ENCODE measurements at regions not wholly inside any gene's neighbourhood (a gene's known extent, or its start where the extent isn't known, plus 50 kb on each side); places are given as distances from the start of the nearest gene placed in this dataset.

DNA sequence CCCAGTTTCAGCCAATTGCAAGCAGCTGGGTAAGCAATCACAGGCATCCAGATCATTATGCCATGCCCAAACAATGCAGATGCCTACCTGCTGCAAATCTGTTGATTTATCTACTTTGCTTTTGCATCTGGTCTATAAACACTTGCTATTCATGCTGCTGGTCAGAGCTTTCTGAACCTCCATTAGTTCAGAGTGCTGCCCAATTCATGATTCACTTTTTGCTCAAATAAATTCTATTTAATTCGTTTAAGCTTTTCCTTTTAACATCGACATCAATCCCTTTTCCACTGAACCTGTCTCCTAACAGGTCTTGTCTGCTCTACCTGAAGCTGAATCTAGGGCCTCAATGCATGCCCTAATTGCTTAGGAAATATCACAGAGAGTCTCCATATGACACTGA lies 99.4 kb upstream of the C1orf87 start:
- DNase-seq (ENCODE audit: low read depth, low spot score), result no peak
- H3K4me3 ChIP-seq (ENCODE audit: low read length), result no peak overlapping the region

DNA sequence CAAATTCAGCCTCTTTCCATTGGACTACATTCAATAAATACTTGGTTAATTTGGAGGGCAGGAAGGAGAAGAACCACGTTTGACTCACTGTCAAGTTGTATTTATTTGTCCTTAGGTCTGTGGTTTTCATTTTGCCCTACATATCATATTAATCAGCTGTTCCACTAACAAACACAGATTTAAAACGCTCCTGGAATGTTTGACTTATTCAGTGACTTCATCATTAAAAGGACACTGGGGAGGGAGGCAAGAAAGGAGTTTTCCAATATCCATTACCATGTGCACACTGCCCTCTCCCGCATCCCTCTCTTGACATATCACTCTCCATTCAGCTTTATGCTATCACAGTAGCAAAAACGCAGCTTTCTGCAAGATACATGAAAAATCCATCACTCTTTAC lies 98.2 kb upstream of the C1orf87 start:
- no peak for DNase-seq (ENCODE audit: low read depth, low spot score)
- no peak overlapping the region for H3K4me3 ChIP-seq (ENCODE audit: low read length)

DNA sequence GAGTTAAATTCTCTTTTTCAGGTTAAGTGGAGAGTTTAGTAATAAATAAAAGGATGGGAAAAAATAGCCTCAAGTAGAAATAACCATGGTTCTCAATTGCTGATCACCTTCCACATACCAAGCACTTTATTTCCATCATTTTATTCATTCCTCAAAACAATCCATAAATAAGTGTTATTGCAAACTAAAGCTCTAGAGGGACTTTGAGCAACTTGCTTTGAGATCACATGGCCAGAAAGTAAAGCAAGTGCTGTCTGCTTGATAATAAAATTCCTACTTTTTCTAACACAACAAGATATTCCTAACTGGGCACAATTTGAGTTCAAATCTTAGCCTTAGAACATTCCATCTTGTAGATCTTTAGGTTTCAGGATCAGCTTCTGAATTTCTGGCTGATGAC lies 97.1 kb upstream of the C1orf87 start:
- H3K4me3 ChIP-seq (ENCODE audit: low read length), result no peak overlapping the region
- no peak for DNase-seq (ENCODE audit: low read depth, low spot score)

DNA sequence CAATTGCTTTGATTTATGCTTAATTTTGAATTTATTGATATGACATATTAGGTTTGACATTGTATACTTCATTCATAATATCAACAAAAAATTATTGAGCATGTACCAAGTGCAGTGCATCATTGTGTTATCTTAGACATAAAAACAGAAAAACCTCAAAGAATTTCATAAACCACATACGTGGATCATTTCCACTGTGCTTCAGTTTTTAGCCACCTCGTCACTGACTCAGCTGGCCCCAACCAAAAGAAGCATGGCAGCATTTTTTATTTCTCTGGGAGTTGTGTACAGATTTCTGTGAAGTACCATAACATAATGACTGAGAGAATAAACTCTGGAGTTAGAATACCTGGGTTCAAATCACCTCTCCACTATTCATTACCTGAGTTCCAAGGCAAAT lies 95.6 kb upstream of the C1orf87 start:
- no peak for DNase-seq (ENCODE audit: low read depth, low spot score)
- no peak overlapping the region for H3K4me3 ChIP-seq (ENCODE audit: low read length)

DNA sequence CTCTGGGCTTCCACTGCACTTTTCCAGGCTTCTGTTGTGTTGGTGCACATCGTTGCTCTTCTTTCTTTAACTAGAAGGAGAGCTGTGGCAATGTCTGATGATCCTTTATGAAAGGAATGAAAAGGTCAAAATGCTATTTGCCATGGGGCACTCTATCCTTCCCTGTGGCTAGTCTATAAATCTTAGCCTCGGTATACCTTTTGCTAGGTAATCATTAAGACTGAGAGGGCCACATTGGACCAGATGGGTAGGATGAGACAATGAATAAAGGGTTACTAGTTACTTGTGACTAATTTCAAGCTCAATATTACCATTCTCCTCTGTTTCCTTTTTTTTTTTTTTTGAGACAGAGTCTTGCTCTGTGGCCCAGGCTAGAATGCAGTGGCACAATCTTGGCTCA lies 89.4 kb upstream of the C1orf87 start:
- no peak overlapping the region for H3K4me3 ChIP-seq (ENCODE audit: low read length)
- DNase-seq (ENCODE audit: low read depth, low spot score), result no peak

DNA sequence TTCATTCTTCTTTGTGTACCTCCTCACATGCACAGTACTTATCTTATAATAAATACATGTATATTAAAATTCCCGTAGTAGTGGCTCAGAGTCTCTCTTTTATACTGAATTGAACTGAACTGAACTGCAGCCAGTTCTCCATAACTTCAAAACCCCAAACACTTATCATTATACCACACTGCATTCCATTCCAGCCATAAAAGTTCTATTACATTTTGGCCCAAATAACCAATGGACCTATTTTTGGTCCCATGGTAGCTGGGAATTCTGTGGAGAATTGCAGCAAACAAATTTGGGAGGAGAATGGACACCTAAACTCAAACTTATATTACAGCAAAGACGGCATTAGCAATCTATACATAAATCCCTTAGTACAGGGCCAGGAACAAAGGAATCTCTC lies 86.6 kb upstream of the C1orf87 start:
- DNase-seq (ENCODE audit: low read depth, low spot score), result no peak
- no peak overlapping the region for H3K4me3 ChIP-seq (ENCODE audit: low read length)

DNA sequence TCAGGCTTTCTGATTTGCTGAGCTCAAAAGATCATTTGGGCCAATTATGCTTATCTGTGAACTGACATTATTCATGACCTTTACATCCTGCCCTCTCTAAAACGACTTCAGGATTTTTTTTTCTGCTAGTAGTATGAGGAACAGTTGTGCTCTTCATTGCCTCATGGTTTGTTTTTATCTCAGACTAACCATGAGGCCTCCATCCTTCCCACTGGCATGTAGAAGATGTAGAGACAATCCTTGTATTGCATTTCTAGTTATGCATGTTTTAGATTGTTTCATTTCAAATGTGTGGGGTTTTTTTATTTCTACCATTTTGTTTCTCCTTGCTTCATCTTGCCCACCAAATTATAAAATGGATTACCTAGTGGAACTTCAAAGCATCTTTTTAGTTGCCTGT lies 82.8 kb upstream of the C1orf87 start:
- no peak overlapping the region for H3K4me3 ChIP-seq (ENCODE audit: low read length)
- no peak for DNase-seq (ENCODE audit: low read depth, low spot score)

DNA sequence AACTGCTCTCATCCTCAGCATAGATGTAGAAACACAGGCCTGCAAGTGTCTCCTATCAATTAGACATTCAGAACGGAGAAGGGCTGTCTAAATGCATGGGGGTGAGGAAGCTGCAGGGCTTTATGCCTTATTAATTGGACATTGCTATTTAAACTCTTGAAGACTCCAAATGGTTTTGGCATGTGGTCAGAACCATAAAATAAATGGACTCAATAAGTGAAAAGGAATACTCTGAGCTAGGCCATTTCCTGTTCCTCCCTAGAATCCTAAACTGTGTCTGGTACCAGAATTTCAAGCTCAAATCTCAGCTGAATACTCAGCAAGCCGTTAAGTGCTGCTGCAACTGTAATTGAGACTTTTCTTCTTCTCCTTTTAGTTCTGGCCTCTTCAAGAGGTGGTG lies 80.4 kb upstream of the C1orf87 start:
- DNase-seq (ENCODE audit: low read depth, low spot score), result no peak
- H3K4me3 ChIP-seq (ENCODE audit: low read length), result no peak overlapping the region

DNA sequence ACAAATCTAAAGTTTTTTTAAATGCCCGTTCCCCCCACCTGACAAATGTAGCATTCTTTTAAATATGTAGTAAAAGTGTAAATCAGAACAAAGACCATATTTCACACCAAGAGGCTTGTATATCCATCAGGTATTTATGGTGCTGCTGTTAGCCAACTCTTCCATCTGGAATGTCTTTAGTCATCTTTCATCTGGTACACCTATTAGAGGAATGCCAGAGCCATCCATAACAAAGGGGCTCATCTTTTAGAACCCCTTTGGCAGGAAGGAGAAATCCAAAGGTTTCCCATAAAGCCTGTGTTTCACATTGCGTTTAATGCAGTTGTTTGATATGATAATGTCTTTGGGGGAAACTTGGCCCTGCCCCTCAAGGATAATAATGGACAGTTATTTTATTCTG lies 79.3 kb upstream of the C1orf87 start:
- no peak for DNase-seq (ENCODE audit: low read depth, low spot score)
- H3K4me3 ChIP-seq (ENCODE audit: low read length), result no peak overlapping the region

DNA sequence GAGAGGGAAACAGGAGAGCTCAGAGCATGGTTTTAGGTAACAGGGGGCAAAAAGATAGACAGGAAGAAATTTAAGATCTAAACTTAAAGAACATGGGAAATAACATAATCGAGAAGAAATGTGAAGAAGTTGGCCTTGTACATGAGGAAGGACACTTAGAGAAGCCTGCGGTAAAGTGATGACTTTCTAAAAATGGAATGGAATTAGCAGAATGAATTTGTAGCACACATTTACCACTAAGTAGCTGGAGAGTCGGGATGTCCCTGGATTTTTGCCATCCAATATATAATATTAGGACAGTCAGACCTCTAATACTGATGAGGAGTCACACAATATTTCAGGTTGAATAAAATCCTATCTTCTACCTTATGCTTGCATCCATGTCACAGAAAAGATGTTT lies 77.7 kb upstream of the C1orf87 start:
- H3K4me3 ChIP-seq (ENCODE audit: low read length), result no peak overlapping the region
- no peak for DNase-seq (ENCODE audit: low read depth, low spot score)

DNA sequence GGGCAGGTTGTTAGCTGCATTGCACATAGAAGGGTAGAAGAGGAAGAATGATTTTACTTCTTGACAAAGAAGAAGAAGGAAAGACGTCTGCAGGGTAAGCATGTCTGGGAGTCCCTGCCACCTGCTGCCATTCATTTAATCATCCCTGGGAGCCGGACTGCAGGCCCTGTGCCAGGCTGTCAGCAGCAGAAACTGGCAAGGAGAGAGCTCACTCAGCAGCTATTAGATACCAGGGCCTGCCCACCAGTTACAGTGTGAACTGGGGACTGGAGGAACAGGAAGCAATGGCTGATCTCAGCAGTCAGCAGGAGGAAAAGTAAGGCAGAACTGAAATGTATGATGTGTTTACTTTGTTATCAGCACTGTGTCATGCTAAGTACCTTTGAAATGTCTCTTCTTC lies 75.7 kb upstream of the C1orf87 start:
- no peak for DNase-seq (ENCODE audit: low read depth, low spot score)
- no peak overlapping the region for H3K4me3 ChIP-seq (ENCODE audit: low read length)

DNA sequence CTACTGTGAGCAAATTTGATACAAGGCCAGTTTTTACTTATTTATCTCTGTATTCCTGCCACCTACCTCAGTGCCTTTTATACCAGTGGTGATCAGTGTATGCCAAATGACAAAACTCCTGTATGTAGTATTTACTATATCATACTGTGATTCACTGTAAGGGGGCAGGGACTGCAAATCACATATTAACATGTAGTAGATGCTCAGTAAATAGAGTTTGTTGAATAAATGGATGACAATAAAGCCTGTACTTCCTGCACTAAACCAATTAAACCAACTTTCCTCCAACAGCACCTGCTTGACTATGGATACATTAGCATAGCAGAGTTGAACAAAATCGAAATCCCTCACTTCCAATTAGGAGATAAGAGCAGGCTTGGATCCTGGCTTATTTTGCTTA lies 73.3 kb upstream of the C1orf87 start:
- H3K4me3 ChIP-seq (ENCODE audit: low read length), result no peak overlapping the region
- DNase-seq (ENCODE audit: low read depth, low spot score), result no peak

DNA sequence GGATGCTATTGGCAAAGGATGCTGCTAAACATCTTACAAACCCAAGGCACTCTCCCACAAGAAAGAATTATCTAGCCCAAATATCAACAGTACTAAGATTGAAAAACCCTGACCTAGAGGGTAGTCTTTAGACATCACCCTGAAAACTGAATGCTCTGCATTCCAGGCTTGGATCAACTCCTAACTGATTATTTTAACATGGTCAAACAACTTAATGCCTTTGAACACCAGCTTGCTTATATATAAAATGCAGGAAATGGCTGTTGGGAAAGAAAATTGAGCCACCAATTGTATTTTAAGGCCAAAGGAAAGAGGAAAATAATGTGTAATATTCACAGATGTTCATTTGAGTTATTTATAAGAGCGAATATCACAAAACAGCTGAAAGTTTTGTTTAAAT lies 72.2 kb upstream of the C1orf87 start:
- H3K4me3 ChIP-seq (ENCODE audit: low read length), result no peak overlapping the region
- no peak for DNase-seq (ENCODE audit: low read depth, low spot score)

DNA sequence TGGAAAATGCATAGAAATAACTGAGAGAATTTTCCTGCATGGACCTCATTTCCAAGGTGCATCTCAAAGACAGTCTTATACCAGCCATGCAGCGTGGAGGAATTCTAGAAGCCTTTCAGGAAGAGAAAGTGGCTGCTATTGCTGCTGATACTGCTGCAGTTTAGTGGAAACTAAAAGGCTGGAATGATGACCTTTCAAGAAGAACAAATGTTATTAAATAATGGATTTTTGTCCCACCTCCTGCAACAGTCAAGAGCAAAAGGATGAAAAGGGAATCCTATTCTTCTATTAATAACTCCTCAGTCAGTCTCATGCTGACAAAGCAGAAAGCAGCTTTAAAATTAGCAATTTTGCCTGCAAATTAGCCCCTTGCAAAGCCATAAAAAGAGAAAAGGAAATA lies 68.2 kb upstream of the C1orf87 start:
- no peak for DNase-seq (ENCODE audit: low read depth, low spot score)

DNA sequence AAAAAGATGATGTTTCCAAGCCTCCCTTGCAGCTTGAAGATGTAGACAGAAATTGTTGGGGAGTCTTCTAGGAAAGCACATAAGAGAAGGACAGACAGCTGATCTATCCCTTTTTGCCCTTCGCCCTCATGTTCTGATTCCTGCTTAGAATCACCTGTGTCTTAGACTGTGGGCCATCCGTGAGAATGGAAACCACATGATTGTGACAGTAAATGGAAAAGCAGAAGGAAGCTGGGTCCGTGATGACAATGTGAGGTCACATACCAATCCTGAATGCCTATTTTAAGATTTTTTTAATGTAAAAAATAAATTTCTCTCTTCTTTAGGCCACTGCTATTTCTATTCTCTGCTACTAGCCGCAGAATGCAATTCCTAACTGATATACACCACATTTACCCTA lies 67.7 kb upstream of the C1orf87 start:
- no peak overlapping the region for H3K4me3 ChIP-seq (ENCODE audit: low read length)
- DNase-seq (ENCODE audit: low read depth, low spot score), result no peak

More for the DNA sequence above, 68.2 kb upstream of the C1orf87 start:
- no peak overlapping the region for H3K4me3 ChIP-seq (ENCODE audit: low read length)

DNA sequence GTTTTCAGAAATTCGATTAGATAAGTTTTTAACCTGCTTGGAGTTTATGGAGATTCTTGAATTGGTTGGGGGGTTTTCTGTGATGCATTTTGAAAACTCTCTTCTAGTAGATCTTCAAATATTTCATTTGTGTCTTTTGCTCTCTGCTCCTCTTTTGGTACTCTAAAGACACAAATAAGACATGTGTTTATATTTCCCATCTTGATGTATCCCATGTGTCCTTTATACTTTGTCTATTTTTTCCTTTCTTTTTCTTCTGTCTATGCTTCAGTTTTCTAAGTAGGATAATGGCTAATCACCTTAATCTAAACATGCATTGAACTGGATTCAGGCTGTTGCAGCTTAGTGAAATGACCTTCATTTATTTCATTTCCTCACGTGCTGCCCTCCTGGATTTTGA lies 63.8 kb upstream of the C1orf87 start:
- DNase-seq (ENCODE audit: low read depth, low spot score), result no peak
- H3K4me3 ChIP-seq (ENCODE audit: low read length), result no peak overlapping the region

DNA sequence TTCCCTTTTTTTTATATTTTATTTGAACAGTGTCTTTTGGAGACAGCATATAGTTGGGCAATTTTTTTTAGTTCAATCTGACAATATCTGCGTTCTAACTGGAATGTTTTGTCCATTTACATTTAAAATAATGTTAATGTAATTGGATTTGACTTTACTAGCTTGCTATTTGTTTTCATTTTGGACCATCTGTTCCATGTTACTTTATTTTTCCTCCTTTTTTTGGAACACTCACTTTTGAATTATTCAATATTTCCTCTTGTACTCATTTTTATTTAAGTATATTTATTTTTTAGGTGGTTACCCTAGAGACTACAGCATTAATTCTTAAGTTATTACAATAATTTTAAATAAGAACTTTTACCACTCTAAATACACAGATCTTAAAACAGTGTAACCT lies 62.8 kb upstream of the C1orf87 start:
- H3K4me3 ChIP-seq (ENCODE audit: low read length), result no peak overlapping the region
- no peak for DNase-seq (ENCODE audit: low read depth, low spot score)

DNA sequence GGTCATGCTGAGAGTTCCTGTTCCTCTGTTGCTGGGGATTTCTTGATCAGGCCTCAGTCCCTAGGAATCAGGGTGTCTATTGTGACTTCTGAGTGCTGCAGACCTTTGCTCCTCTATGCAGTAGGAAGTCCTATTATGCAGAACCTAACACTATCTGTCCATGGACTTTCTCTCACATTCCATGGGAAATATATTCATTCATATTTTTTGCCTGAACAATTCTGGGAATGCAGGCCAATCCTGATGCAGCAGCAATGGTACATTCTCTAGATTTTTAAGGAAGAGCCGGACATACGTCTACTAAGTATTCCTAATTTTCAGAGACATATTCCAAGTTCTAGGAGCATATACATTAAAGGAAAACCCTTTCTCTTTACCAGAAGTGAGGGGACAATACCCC lies 61.1 kb upstream of the C1orf87 start:
- no peak for DNase-seq (ENCODE audit: low read depth, low spot score)
- H3K4me3 ChIP-seq (ENCODE audit: low read length), result no peak overlapping the region

DNA sequence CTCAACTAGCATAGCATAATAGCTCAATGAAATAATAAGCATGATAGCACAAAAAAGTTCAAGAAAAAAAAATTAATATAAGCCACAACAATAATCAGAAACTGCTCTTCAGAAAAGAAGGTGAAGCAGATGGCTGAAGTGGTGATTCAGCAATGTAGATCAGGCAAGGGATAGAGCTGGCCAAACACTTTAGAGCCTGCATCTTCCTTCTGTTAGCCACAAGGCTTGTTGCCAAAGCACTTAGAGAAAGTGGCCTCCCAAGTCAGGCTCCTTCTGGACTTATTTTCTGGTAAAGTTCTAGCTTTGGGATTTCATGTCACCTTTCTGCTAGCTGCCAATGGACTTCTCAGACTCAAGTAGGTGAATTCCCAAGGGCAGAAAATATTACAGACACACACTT lies 60.3 kb upstream of the C1orf87 start:
- no peak for DNase-seq (ENCODE audit: low read depth, low spot score)
- H3K4me3 ChIP-seq (ENCODE audit: low read length), result no peak overlapping the region

DNA sequence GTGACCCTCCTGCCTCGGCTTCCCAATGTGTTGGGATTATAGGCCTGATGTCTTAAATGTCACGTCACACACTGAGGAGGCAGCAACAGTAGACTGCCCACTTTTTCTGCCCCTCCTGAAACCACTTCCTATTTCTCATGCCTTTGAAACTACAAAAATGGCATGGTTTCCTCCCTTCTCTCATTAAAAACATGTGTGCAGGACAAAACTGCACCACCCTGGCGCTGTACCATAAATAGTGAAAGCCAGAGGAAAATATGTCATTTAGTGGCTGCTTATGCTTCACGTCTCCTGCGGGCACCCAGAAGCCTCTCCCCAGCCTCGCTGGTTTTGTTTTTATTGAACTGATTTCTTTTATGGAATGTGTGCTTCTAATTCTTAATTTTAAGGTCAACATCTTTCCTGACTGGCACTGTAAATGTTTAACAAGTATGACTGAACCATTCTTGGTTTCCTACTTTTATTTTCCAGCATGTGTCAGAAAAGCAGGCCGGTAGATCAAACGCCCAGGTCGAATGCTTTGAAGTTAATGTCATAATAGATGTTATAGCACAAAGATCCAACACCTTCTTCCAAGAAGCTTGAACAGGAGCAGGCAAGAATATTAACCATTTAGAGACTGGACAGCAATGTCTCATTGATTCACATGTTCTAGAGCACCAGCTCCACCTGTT lies 59.6 kb upstream of the C1orf87 start:
- H3K4me3 ChIP-seq (ENCODE audit: low read length), result no peak overlapping the region
- peak; percentile 8 for DNase-seq (ENCODE audit: low read depth, low spot score)

DNA sequence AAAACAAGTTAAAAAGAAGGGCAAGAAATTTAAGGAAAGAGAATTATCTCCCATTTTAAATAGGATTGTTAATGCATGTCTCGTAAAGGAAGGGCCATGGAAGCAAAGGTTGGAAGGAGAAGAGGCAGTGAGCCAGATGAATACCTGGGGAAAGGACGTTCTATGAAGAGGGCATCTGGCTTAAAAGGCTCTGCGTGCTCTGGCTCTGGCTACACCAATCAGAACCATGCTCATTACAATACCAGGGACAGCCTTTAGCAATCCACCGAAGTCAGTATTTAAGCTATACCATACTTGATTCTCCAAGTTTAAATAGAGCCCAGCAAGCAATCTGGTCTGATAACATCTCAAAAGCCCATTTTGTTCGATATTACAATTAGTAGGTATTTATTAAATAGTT lies 58.5 kb upstream of the C1orf87 start:
- no peak overlapping the region for H3K4me3 ChIP-seq (ENCODE audit: low read length)
- no peak for DNase-seq (ENCODE audit: low read depth, low spot score)

DNA sequence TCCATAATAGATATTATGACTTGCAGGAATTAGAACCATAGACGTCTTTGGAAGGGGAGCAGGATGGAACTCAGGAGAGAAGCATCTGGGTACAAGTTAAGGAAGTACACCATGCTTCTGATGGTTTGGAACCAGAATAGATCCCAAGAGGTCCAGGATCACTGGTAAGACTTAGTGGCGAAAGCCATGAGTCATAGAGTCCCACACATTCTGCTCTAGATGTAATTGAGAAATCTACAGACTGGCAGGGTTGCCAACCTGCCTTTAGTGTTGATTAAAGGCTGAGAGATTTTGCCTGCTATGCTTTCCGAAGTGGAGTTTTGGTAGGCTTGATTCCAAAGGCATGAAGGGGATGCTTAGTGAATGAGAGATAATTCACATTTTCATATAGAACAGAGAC lies 57.1 kb upstream of the C1orf87 start:
- DNase-seq (ENCODE audit: low read depth, low spot score), result no peak
- no peak overlapping the region for H3K4me3 ChIP-seq (ENCODE audit: low read length)
